GM12875 (cell line): ENCODE measurements at regions not wholly inside any gene's neighbourhood (a gene's known extent, or its start where the extent isn't known, plus 50 kb on each side); places are given as distances from the start of the nearest gene placed in this dataset.

ENCODE experiments used
- H3K4me3 ChIP-seq: one replicate; pipeline ENCODE4 v1.5.1; 2011; ENCODE audit warnings: low read depth, low read length, control low read depth
- CTCF ChIP-seq: IDR thresholded peaks from 2 replicates; pipeline ENCODE4 v1.5.1; 2011; ENCODE audit warnings: low read depth, mild to moderate bottlenecking, control low read depth, inconsistent platforms, low read length, moderate library complexity, borderline replicate concordance; ENCODE audit not compliant: insufficient read depth

- no peak overlapping the region for H3K4me3 ChIP-seq
- TF ChIP-seq CTCF = no peak
Measured at GRCh38 chr6:137722749-137723272, 144.2 kb upstream of the TNFAIP3 start.

GRCh38 chr6:137723273-137724017, 143.6 kb upstream of the TNFAIP3 start:
- no peak for TF ChIP-seq CTCF
- H3K4me3 ChIP-seq = no peak overlapping the region

- H3K4me3 ChIP-seq = no peak overlapping the region
- no peak for TF ChIP-seq CTCF
Measured at GRCh38 chr6:137724018-137724403, 143.0 kb upstream of the TNFAIP3 start.

- no peak overlapping the region for H3K4me3 ChIP-seq
- no peak for TF ChIP-seq CTCF
Measured at GRCh38 chr6:137724495-137725211, 142.4 kb upstream of the TNFAIP3 start.

- no peak for TF ChIP-seq CTCF
- H3K4me3 ChIP-seq = no peak overlapping the region
Measured at GRCh38 chr6:137725949-137726348, 141.1 kb upstream of the TNFAIP3 start.

- TF ChIP-seq CTCF = no peak
- H3K4me3 ChIP-seq = no peak overlapping the region
Measured at GRCh38 chr6:137726582-137726981, 140.5 kb upstream of the TNFAIP3 start.
